AG09309 (cell line): ENCODE measurements at regions not wholly inside any gene's neighbourhood (a gene's known extent, or its start where the extent isn't known, plus 50 kb on each side); places are given as distances from the start of the nearest gene placed in this dataset.

Experiments
- DNase-seq: peaks from one replicate; pipeline ENCODE4 v3.0.0-alpha.2; 2010; ENCODE audit warnings: low read depth
- H3K4me3 ChIP-seq: 2 replicates; pipeline ENCODE4 v1.5.1; 2011; ENCODE audit warnings: mild to moderate bottlenecking, low read depth, low read length, moderate library complexity; ENCODE audit not compliant: control insufficient read depth
- CTCF ChIP-seq: IDR thresholded peaks from 2 replicates; pipeline ENCODE4 v1.5.1; 2011; ENCODE audit warnings: mild to moderate bottlenecking, low read depth, low read length, inconsistent platforms; ENCODE audit not compliant: insufficient read depth, control insufficient read depth; ENCODE audit errors: missing control alignments

- no peak overlapping the region for H3K4me3 ChIP-seq
- no peak for DNase-seq
- TF ChIP-seq CTCF, result no peak
These were observed 538.6 kb downstream of the ANKRD50 start for GRCh38 chr4:124173912-124174311.

GRCh38 chr4:124177647-124178425, 534.7 kb downstream of the ANKRD50 start:
- DNase-seq, result peak; percentile 51
- H3K4me3 ChIP-seq, result no peak overlapping the region
- no peak for TF ChIP-seq CTCF

- DNase-seq, result no peak
- TF ChIP-seq CTCF, result no peak
- no peak overlapping the region for H3K4me3 ChIP-seq
These were observed 534.0 kb downstream of the ANKRD50 start for GRCh38 chr4:124178449-124179021.

- DNase-seq, result no peak
- TF ChIP-seq CTCF, result no peak
- no peak overlapping the region for H3K4me3 ChIP-seq
These were observed 532.9 kb downstream of the ANKRD50 start for GRCh38 chr4:124179506-124180186.

- no peak for TF ChIP-seq CTCF
- H3K4me3 ChIP-seq, result no peak overlapping the region
- no peak for DNase-seq
These were observed 531.5 kb downstream of the ANKRD50 start for GRCh38 chr4:124181039-124181438.

GRCh38 chr4:124183231-124183630, 529.3 kb downstream of the ANKRD50 start:
- DNase-seq, result no peak
- no peak overlapping the region for H3K4me3 ChIP-seq

More at GRCh38 chr4:124183231-124183630, 529.3 kb downstream of the ANKRD50 start:
- no peak for TF ChIP-seq CTCF
